NOMO-1 treated with DMSO at 0.1 percent for 48 hours (cell line): ENCODE measurements at regions not wholly inside any gene's neighbourhood (a gene's known extent, or its start where the extent isn't known, plus 50 kb on each side); places are given as distances from the start of the nearest gene placed in this dataset.
"Not testable (repeated sequence)": the region's sequence is repeated elsewhere in the genome, so short reads cannot be mapped to it uniquely, and the experiment has no call there.

Experiments
- DNase-seq: peaks from one replicate; lab custom pipeline; 2025; ENCODE audit not compliant: unreplicated experiment; lab: John Stamatoyannopoulos, UW

DNA sequence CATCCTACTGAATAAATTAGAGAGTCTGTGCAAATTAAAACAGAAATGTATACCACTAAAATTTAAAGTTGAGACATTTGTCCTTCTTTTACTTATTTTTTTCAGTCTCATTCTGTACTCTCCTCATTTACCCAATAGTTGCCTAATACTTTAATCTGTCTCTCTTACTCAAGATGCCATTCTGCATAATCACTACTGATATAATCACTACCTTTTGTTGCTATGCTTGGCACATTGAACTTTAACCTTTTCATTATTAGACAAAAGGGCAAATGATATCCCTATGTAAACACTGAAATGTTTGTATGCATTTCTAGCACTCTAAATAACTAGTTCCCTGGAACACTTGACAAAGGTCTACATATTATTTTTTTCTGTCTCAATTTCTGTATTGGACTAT lies 1108.3 kb upstream of the FLRT2 start:
- no peak for DNase-seq

GRCh38 chr14:84425968-84426367 lies 1104.0 kb upstream of the FLRT2 start:
- no peak for DNase-seq

- no peak for DNase-seq
Measured at GRCh38 chr14:84432676-84433075, 1097.3 kb upstream of the FLRT2 start.

GRCh38 chr14:84433961-84434360 lies 1096.0 kb upstream of the FLRT2 start:
- DNase-seq: no peak

GRCh38 chr14:84435820-84436324 lies 1094.1 kb upstream of the FLRT2 start:
- no peak for DNase-seq

GRCh38 chr14:84436528-84436927 lies 1093.4 kb upstream of the FLRT2 start:
- DNase-seq: no peak

- DNase-seq: no peak
Measured at GRCh38 chr14:84442521-84442920, 1087.4 kb upstream of the FLRT2 start.

DNA sequence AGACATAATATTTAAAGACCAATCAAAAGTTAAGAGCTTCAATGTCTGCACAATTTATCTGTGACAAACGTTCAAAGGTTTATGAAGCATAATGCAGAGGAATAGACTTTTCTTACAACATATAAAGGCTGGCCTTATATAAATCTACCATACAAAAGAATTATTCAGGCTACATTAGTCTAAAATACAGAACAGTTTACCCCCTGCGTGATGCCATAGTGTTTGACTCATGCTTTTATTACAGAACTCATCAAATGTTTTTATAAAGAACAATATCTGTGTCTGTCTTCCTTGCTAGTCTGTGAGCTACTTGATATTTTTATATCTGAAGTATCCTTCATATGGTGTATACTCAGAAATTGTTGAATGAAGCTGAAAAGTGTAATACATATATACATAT lies 1084.5 kb upstream of the FLRT2 start:
- DNase-seq: no peak

GRCh38 chr14:84446250-84446649 lies 1083.7 kb upstream of the FLRT2 start:
- DNase-seq: no peak

- no peak for DNase-seq
Measured at GRCh38 chr14:84453307-84453950, 1076.5 kb upstream of the FLRT2 start.

GRCh38 chr14:84454114-84454513 lies 1075.8 kb upstream of the FLRT2 start:
- DNase-seq: no peak

- no peak for DNase-seq
Measured at GRCh38 chr14:84456946-84457345, 1073.0 kb upstream of the FLRT2 start.

DNA sequence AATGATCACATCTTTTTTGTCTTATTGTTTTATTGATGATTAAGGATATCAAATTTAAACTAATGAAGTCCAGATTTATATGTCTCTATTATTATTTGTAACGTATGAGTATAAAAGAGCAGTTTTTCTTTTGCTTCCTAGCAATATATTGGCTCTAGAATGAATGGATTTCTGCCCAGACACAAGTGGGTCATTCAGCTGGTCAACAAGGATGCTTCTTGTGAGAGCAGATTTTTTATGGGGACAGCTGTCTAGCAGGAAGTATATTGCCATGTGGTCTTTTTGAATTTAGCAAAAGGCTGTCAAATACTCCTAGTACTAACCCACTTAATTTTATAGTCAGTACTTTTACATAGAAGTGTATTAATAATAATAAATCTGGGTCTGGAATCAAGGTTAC lies 1071.1 kb upstream of the FLRT2 start:
- no peak for DNase-seq

DNA sequence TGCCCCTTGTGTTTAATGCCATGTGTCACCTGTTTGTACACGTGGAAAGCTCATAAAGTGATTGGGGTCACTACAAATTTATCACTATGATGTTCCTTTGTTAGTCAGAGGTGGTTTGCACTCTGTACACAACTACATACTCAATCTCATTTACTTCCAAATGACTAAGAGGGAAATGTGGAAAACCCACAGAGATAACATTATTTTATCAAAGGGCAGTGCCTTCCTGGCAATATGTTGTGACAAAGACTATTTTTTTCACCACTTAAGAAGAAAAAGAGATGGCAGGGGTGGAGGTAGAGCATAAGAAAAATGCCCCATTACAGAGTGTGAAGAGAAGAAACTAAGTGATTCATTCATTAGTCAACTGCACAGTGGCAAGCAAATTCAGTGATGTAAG lies 1064.1 kb upstream of the FLRT2 start:
- no peak for DNase-seq

GRCh38 chr14:84468153-84468552 lies 1061.8 kb upstream of the FLRT2 start:
- no peak for DNase-seq

DNA sequence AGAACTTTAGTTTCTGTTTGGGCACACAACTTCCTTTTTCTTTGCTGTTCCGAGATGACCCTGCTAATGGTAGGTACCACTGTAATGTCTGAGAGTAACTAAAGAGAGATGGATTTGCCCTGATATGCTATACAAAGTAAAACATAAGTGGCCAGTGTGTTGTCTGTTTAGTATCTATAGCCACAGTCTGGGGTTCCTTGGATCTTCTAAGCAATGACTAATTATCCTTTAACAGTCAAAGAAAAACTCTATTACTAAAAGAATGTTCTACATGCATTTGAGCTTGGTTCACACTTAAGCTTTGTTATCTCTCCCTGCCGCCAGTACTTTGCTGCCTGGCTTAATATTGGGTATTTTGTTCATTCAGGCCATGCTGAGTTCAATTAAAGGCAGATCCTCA lies 1051.9 kb upstream of the FLRT2 start:
- DNase-seq: no peak

DNA sequence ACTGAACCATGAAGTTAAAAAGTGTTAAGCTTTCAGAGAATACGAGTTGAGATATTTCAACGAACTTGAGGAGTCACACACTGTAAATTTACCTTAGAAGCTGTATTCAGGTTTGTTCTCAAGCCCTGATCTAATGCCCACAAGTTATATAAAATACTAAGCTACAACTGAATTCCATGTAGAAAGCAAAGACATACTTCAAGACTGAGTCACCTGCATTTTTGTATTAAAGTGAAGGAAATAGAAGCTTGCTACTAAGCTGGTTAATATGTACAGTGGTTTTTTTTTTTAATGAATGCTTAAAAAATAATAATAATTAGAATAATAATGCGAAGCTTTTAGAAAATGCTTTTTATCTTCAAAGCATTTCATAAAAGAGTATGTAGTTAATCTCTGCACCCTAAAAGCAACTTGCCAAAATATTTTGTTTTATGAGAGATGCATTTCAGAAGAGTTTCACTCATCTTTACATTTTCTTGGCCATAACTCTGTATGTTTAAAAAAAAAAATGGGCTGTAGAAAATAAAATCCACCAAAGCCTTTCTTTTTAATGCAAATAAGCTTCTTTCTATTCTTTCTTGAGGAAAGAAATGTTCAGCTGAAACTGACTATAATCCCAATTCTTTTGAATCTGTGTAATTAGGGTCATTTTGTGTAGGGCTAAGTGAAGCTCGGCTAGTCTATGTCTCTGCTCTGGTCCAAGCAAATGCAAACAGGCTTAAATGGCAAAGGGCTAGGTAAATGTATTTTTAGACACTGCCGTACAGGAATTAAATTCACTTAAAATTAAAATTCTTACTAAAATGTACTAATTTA lies 1047.5 kb upstream of the FLRT2 start:
- no peak for DNase-seq

GRCh38 chr14:84483072-84483420 lies 1046.9 kb upstream of the FLRT2 start:
- no peak for DNase-seq

DNA sequence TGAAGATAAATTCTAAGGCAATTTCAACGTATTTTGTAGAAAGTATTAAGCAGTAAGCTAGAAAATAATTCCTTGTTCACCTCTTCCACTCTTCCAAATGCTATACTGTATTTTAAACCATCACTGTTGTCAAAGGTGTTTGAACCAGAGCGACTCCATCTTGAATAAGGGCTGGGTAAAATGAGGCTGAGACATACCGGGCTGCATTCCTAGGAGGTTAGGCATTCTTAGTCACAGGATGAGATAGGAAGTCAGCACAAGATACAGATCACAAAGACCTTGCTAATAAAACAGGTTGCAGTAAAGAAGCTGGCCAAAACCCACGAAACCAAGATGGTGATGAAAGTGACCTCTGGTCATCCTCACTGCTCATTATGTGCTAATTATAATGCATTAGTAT lies 1045.7 kb upstream of the FLRT2 start:
- not testable (repeated sequence) for DNase-seq

DNA sequence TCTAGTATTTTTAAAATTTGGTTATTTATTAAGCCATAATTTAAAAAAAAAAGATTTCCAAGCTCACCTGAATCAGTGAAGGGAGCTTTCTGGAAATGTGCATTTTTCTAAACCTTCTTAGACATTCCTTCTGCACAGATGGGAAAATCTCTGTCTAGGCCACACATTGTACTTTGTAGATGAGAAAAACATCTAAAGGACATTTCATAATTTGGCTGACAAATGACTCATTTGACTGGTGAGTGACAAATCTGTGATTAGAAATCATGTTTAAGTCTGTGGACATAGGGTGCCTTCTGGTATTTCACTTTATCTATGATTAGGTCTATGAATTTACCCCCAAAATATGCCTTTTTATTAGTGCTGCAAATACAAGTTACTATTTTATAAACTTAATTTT lies 1044.9 kb upstream of the FLRT2 start:
- no peak for DNase-seq

DNA sequence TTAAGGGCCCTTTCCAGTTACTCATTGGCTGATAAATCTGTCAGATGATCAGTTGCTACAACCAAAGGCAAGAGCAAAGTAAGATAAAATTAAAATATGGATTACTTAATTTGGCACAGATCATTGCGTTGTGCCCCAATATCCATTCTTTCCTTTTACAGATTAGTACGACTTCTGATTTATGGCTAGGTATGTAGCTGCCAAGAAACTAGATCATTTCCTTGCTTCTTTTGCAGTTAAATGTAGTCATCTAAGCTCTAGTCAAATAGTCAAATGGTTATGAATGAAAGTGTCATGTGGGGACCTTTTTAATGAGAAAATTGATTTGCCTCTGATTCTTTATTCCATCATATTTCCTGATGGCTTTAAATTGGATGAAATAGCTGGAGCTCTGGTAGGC lies 1039.9 kb upstream of the FLRT2 start:
- DNase-seq: no peak

GRCh38 chr14:84492685-84493084 lies 1037.3 kb upstream of the FLRT2 start:
- no peak for DNase-seq

GRCh38 chr14:84493779-84494178 lies 1036.2 kb upstream of the FLRT2 start:
- DNase-seq: no peak
